SKM-1 (cell line): ENCODE measurements at regions not wholly inside any gene's neighbourhood (a gene's known extent, or its start where the extent isn't known, plus 50 kb on each side); places are given as distances from the start of the nearest gene placed in this dataset.
A peak's percentile ranks its signal among the peaks of the same experiment; 100 is the strongest.

Experiments used
- DNase-seq: peaks from one replicate; lab custom pipeline; 2025; ENCODE audit not compliant: unreplicated experiment; lab: John Stamatoyannopoulos, UW

DNA sequence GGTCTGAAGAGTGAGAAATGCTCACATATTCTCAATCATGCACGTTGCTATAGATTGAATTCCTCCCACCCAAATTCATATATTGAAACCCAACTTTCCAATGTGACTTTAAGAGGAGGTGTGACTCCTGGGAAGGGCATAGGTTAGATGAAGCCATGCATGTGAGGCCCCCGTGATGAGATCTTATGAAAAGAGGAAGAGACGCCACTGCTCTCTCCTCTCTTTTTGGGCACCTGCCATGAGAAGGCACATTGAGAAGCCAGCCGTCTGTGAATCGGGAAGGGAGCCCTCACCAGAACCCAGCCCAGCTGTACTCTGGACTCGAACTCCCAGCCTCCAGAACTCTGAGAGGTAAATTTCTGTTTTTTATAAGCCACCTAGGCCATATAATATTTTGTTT lies 842.6 kb upstream of the SALL3 start:
- no peak for DNase-seq

DNA sequence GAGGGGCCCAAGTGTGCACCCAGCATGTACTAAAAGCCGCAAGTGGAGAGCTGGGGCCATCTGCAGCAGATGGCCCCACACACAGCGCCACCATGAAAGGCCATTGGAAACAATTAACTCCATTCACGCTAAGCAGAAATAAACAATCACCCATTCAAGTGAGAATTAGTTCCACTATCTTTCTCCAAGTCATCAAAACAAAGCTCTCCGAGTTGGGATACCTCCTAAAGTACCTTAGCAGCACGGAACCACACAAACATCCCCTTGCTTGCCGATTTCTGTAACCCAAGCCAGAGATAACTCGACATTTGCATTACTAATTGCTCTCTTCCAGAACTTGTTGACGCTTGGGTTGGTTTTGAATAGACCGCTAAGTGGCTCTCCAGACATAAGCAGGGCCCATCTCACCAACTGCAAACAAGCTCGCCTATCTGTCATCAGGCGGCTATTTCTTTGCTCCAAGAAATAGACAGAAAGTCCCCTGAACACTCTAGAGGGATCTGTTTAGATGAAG lies 840.6 kb upstream of the SALL3 start:
- DNase-seq = no peak

DNA sequence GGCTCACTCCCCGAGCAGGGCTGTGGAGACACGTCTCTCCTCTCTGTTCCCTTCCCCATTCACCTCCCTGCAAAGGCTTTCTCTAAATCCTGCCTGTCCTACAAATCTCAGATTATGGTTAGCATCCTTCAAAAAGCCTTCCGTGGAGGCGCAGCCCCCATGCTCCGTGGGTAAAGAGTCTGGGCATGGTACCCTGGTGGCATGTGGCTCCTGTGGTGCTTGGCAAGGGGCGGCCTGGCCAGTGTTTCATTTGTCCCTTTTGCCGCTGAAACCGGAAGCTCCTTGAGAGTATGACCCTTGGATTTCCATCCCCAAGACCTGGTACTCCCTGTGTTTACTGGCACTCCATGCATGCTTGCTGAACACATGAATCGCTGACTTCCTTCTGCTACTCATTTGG lies 839.3 kb upstream of the SALL3 start:
- no peak for DNase-seq

DNA sequence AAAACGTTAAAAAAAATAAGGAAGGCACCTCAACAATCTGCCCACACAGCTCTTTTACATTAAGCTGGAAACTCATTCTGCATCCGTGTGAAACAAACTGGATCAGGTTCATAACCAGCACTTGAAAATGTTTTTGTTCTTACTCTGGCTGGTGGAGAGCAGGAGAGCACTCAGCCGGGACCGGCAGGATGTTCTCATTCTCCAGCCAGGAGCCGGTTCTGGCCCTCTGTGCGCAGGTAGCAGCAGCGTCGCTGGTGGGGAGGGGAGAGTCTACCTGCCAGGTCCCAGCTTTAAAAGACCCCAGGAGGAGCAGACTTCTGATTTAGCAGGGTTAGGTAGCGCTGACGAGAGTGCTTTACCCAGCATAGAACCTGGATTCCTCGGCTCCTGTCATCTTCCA lies 834.9 kb upstream of the SALL3 start:
- no peak for DNase-seq

DNA sequence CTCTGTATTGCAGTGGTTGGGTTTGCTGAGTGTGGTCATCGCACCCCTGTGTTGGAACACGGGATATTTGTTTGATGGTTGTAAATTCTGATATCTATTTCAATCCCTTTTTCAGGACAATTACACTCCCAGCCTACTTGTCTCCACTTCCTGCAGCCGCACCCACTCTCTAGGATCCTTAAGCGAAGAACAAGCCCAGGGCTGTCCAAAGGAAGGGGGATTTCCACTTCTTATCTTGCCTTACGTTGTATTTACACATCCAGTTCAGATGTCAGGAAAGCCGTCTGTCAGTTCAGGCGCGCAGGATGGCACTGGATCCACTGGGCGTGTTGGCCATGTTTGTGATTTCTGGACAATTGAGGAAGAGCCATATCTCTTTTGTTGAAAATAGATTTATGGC lies 834.5 kb upstream of the SALL3 start:
- no peak for DNase-seq

DNA sequence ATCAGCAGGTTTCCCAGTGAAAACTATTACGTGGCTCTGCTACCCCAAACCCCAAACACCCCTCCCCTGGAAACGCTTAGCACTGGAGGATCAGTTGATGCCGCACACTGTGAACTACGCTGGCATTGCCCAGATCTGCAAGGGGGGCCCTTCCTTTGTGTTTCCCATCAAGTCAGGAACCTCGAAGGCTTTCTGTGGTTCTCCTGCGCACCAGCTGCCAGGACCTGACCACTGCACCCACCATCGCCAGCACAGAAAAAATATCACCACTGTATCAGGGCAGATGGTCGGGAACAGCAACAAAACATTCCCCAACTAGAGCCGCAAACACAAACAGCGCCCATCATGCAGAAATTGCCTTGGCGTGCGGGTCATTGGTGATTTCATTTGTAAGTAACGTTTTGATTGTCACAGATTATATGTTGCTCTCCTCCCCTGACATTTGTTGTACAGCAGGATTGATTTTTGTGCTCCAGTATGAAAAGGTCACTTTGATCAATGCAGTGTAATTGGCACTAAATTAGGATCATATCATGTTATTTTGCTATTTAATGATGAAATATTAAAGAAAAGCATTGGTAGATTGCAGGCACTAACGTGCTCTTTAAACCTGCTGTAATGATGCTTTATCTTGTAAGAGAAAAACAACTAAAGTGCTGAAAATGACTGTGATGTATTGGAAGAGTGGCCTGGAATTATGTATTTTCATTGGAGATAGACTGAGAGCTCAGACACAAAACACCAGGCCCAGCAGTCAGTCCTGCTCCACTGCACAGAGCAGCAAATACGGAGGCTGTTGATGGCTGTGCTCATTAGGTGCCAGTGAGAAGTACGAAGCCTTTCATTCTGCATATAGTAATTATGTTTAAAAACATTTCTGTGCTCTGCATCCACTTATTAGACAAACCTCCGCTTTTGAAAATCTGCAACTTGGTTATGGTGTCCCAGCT lies 833.2 kb upstream of the SALL3 start:
- no peak for DNase-seq

DNA sequence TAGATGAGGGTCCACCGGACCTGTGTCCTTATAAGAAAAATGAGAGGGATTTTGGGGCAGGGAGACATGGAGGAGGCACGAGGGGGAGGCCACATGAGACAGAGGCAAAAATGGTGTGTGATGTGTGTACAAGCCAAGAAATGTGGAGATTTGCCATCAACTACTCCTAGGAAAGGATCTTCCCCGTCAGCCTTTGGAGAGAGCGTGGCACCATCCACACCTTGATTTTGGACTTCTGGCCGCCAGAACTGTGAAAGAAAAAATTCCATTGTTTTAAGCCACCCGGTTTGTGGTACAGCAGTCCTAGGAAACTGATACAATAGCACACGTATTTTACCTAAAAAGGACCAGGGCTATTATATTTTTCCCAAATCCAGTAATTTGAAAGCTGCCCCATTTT lies 829.0 kb upstream of the SALL3 start:
- no peak for DNase-seq

DNA sequence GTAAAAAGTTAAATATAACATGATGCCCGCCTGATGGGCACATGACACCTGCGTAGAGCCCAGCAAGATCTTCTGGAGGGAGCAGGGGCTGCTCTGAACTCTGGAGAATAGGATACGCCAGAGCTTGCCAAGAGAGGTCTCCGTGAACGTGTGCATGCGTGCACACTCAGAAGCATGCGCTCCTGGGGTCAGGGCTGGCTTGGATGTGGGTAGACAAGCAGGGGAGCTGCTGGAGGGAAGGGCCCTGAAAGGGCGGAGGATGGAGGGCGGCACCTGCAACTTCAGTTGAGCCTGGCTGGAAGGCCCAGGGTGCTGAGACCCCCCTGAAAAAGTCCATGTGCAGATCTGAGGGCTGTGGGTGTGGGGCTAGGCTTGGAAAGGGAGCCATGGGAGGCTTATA lies 828.4 kb upstream of the SALL3 start:
- DNase-seq = no peak

DNA sequence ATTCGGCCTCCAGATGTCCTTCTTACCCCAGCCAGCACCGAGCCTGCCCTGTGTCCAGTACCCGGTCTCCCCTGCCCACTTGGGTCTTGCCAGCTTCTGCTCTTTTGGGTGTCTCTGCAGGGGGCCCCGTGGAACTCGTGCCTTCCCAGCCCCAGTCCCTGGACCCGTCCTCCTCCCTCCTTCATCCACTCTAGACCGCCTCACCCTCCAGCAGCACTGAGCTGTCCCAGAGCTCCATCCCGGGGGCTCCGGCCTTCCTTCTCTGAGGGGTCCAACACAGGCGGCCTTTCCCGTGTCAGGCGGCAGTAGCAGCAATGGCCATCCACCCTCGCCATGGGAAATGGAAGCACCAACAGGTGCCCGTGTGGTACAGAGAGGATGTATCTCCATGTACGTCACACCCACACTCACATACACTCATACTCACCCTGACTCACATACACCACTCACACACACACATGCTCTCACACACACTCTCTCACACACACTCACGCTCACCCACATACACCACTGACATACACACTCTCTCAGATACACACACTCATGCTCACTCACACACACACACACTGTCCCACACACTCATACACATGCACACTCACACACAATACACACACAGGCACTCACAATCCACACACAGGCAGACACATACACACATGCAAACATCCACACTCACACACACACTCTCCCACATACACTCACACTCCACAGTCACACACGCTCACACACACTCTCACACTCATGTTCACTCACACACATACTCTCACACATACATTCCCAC lies 827.5 kb upstream of the SALL3 start:
- no peak for DNase-seq

DNA sequence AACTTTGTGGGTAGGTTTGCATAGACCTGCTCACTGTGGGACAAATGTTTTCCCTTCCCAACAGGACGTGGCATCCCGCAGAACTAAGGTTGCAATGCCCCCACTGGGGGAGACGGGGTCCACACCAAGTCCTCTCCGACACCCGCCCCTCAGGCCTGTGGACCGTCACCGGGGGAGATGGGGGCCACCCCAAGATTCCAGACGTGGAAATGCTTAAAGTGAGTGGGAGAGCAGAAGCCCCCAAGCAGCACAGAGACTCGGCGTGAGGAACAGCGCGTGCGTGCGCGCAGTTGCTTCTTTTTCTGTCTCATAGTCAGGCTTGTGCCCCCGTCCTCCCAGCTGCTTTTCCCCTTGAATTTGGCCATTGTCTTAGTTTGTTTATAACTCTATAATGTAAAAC lies 826.3 kb upstream of the SALL3 start:
- no peak for DNase-seq

DNA sequence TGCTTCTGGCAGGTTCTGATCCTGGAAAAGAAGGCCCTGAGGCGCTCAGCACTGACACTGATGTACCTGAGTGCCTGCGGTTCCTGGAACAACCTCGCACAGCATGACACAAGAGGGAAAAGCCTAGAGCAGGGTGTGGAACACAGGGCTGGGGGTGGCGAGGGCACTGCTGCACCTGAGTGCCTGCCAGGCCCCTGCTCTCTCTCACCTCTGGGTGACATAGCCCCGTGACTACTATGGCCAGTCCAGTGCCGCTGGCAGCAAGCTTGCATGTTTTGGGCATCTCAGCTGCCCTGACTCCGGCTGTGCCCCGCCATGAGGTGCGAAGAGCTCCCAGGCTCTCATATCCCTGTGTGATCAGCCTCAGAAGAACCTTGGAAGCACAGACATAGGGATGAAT lies 825.2 kb upstream of the SALL3 start:
- DNase-seq = no peak

DNA sequence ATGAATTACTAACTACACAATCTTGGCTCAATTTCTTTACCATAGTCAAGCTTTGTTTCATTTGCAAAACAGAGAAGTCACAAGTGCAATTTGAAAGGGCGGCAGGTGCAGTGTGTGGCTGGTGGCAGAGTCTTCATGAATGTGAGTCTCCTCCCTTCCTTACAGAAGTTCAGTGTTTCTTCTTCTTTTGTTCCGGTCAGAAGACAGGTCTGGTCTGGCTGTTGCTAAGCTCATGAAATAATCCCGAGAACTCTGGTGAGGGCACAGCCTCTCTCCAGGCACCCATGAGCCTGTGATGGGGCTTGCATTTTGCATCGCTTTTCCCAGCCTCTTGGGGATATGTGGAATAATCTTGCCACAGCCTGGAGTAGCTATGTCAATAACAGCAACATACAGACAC lies 824.8 kb upstream of the SALL3 start:
- DNase-seq = no peak

DNA sequence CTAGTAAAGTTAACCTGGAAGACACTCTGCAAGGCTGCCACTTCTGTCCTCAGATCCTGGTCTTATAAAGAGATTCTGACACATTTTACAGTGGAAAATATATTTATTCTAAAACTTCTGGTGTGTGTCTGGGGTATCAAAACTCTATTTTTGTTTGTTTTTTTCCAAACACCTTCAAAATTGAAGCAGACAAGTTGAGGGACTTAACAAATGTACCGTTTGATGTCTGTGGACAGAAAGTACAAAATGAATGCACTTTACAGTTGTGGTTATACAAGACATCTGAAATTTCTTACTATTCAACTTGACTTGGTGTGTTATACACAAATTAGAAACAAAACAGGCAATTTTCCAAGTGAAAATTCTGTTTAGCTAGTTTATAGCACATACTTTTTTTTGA lies 823.2 kb upstream of the SALL3 start:
- DNase-seq = no peak

DNA sequence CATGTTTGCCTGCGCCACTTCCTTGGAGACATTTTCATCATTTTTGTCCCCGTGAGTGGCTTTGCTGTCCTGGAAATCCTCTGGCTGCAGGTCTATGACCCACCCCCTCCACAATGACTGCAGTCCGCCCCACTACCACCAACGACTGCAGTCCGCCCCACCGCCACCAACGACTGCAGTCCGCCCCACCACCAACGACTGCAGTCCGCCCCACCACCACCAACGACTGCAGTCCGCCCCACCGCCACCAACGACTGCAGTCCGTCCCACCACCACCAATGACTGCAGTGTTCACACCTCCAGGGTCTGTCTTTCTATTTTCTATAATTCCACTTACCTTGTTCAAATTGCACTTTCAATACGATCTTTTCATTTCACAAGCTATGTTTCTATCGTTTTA lies 820.7 kb upstream of the SALL3 start:
- DNase-seq = no peak

DNA sequence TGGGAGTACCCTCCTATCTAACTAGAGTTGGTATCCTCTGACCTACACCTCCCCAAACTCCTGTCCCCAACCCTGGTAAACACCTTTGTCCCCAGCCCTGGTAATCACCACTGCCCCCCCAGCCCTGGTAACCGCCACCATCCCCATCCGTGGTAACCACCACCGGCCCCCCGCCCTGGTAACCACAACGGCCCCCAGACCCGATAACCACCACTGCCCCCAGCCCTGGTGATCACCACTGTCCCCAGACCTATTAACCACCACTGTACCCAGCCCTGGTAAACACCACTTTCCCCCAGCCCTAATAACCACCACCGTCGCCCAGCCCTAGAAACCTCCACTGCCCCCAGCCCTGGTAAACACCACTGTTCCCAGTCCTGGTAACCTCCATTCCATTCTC lies 820.2 kb upstream of the SALL3 start:
- DNase-seq = no peak

DNA sequence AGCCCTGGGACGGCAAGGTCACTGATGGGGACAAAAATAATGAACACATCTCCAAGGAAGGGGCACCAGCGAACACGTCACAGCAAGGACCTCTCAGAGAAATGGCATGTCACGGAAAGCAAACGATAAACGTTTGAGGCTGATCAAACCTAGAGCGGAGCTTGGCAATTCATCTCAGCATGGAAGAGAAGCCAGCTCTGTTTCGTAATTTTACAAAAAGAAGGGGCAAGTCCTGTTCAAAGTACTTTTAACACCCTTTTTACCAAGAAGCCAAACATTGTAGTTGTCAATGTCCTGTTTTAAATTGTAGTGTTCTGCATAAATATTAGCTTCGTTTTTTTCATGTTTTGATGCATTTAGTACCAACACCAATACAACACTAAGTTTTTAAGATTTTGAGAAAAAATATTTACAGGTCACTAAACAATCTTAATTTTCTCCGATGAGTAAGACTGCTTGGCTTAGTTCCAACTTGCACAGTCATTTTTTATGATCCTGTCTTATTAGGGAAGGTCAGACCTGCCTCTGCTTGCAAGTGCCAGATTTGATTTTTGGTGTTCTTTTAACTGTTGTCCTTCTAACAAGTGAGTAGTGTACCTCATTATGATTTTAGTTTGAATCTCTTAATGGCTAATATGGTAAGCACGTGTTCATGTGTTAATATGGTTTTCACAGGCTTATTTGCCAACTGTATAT lies 818.5 kb upstream of the SALL3 start:
- DNase-seq = no peak

DNA sequence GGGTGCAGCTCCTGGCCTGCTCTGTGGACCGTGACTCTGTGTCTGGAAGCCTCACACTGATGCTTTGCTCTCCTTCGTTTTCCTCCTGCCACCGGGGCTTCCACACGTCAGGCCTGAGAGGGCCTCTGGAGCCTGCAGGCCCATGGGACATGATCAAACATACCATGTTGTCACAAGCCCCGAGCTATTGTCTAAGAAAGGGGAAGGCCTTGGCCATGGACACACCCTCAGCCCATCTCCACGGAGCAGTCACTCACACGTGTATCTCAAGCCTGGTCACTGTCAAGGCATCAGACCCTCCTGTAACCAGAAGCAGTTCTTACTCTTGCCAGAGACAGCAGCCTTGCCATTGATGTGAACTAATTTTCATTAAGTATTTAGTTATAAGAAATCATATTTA lies 814.1 kb upstream of the SALL3 start:
- no peak for DNase-seq

DNA sequence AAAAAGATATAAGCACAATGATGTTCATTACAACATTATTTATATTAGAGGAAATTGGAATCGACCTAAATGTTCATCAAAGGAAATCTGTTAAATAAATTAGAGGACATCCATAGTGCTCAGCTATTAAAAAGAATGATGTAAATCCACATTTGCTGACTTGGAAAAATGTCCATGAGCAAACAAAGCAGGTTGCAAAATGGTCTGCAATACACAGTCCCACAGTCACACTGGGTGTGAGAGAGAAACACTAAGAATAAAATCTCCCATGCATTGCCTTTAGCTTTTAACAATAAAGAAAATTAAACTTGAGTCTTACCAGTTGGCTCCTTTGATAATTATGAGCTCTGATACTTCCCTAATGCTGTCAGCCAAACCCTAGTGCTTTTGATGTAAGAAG lies 811.1 kb upstream of the SALL3 start:
- no peak for DNase-seq

DNA sequence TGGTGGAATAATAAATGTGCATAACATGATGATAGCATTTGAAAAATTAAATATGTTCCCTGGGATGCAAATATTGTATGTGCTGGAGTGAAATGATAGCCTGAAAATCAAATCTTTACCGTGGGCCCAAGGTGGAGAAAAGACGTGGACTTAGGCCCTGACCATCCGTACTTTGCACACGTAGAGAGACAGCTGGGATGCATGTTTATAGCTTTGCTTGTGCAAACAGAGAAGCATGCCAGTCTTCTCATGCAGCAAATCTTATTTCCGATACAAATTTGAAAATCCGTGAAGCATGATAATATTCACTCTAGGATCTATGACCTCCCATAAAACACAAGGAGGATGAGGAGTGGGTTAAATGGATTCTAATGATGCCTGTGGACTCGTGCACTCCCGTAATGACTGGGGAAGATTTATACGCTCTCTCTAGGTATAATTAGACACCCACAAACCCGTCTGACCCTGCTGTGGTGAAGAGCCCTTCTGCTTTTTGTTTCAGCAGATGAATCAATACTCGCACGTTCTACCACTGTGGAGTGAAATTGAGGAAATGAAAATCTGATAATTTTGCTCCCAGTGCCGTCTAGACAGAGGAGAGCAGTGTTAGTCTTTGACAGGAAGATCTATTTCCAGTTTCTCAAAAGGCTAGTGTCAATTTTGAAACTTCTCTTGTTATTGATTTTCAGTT lies 810.3 kb upstream of the SALL3 start:
- DNase-seq = peak; percentile 8

DNA sequence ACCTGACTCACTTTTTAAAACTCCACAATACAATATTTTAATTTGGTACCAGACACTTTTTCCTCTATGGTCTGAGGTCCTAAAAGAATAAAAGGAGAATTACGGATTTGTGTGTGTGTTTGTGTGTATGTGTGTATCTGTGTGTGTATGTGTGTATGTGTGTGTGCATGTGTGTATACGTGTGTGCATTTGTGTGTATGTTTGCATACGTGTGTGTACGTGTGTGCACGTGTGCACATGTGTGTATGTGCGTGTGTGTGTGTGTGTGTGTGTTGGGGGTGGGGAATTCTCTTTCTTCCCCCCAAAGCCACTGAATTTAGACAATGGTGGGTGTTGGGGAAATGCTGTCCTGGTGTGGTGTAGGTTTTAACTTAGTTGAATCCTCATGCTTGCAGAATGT lies 807.7 kb upstream of the SALL3 start:
- no peak for DNase-seq

DNA sequence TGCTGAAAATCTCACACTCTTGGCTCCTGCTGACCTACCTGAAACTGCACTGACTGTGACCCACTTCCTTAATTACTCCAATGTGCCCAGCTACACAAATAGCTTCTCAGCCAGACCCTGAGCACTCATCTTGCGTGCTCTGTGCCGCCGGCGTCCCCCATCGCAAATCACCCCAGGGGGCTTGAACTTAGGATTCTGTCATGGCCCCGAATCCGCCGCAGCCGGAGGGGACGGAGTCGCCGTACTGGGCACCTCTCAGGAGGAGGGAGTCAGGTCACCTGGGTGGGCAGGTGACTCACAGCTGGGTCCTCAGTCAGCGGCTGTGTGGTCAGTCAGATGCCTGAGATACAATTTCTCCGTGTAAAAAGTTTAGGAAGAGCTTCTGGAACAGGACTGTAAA lies 804.9 kb upstream of the SALL3 start:
- DNase-seq = no peak
